Naive thymus-derived CD4-positive, alpha-beta T cell (primary cell): ENCODE measurements at regions not wholly inside any gene's neighbourhood (a gene's known extent, or its start where the extent isn't known, plus 50 kb on each side); places are given as distances from the start of the nearest gene placed in this dataset.

Source experiments
- ATAC-seq: fragments of 150-1000 bp; cut with Tn5 transposase; 2 replicates; pipeline ENCODE4 v1.10.0; 2021; ENCODE audit warnings: mild to moderate bottlenecking, moderate library complexity
- CTCF ChIA-PET: fragments of 350-600 bp; sonication (Branson Sonifier 250); formaldehyde crosslinking; loops from one replicate; lab custom pipeline; 2021; ENCODE audit warnings: antibody characterized with exemption; lab: Charles Lee
- POLR2A ChIA-PET: fragments of 350-600 bp; sonication (Branson Sonifier 250); formaldehyde crosslinking; loops from one replicate; lab custom pipeline; 2021; ENCODE audit warnings: antibody characterized with exemption, inconsistent platforms; lab: Charles Lee
- DNase-seq, 9 donors: peaks; one replicate each; pipeline versions ENCODE4 v3.0.0 to v3.0.0-alpha.2; 2020 to 2022; ENCODE audit warnings: mixed read lengths in 1 of 9
- H3K27ac ChIP-seq: one replicate; pipeline ENCODE4 v1.7.0; 2013; ENCODE audit warnings: mild to moderate bottlenecking, low read depth, low read length, moderate library complexity
- H3K27me3 ChIP-seq, 2 donors: one replicate each; pipeline ENCODE4 v1.7.0; 2013; ENCODE audit warnings: low read length in 2 of 2, mild to moderate bottlenecking in 2 of 2, moderate library complexity in 2 of 2; ENCODE audit not compliant: control insufficient read depth in 2 of 2, insufficient read depth in 2 of 2
- H3K36me3 ChIP-seq, 3 experiments: 1 replicate in 2 of 3; 2 replicates in 1 of 3; pipeline ENCODE4 v1.7.0; 2013; ENCODE audit warnings: low read length in 3 of 3, mild to moderate bottlenecking in 3 of 3, moderate library complexity in 1 of 3; ENCODE audit not compliant: insufficient read depth in 3 of 3, control insufficient read depth in 2 of 3
- H3K4me1 ChIP-seq, 2 donors: one replicate each; pipeline ENCODE4 v1.7.0; 2013; ENCODE audit warnings: low read length in 2 of 2, mild to moderate bottlenecking in 2 of 2, moderate library complexity in 1 of 2; ENCODE audit not compliant: control insufficient read depth in 2 of 2, insufficient read depth in 2 of 2
- H3K4me3 ChIP-seq: 2 replicates; pipeline ENCODE4 v1.7.0; 2013; ENCODE audit warnings: mild to moderate bottlenecking, low read length
- H3K9me3 ChIP-seq, 3 experiments: 1 replicate in 2 of 3; 2 replicates in 1 of 3; pipeline ENCODE4 v1.7.0; 2013; ENCODE audit warnings: low read length in 3 of 3; ENCODE audit not compliant: control insufficient read depth in 2 of 3
- H3K27ac Mint-ChIP-seq, 9 donors: one replicate each; pipeline ENCODE4 v1.8.0; 2020 to 2022; ENCODE audit warnings: mixed read lengths in 9 of 9, mild to moderate bottlenecking in 8 of 9, moderate library complexity in 5 of 9, inconsistent platforms in 2 of 9
- H3K27me3 Mint-ChIP-seq, 5 donors: one replicate each; pipeline ENCODE4 v1.8.0; 2021 to 2022; ENCODE audit warnings: mixed read lengths in 5 of 5, mild to moderate bottlenecking in 1 of 5
- H3K36me3 Mint-ChIP-seq, 5 donors: one replicate each; pipeline ENCODE4 v1.8.0; 2020 to 2022; ENCODE audit warnings: mixed read lengths in 5 of 5, mild to moderate bottlenecking in 3 of 5, inconsistent platforms in 1 of 5
- H3K4me1 Mint-ChIP-seq, 7 donors: one replicate each; pipeline ENCODE4 v1.8.0; 2020 to 2022; ENCODE audit warnings: mixed read lengths in 7 of 7, mild to moderate bottlenecking in 3 of 7, inconsistent platforms in 1 of 7
- H3K4me3 Mint-ChIP-seq, 10 donors: one replicate each; pipeline ENCODE4 v1.8.0; 2020 to 2022; ENCODE audit warnings: mild to moderate bottlenecking in 10 of 10, mixed read lengths in 10 of 10, moderate library complexity in 6 of 10, inconsistent platforms in 2 of 10
- H3K9me3 Mint-ChIP-seq, 11 donors: one replicate each; pipeline ENCODE4 v1.8.0; 2020 to 2022; ENCODE audit warnings: mixed read lengths in 11 of 11, mild to moderate bottlenecking in 4 of 11, inconsistent platforms in 1 of 11, moderate library complexity in 1 of 11
- intact Hi-C, 2 donors: fragments of 100-400 bp; cut with micrococcal nuclease; formaldehyde crosslinking; loops; one replicate each; pipeline ENCODE4 v1.15.1; 2023

DNA sequence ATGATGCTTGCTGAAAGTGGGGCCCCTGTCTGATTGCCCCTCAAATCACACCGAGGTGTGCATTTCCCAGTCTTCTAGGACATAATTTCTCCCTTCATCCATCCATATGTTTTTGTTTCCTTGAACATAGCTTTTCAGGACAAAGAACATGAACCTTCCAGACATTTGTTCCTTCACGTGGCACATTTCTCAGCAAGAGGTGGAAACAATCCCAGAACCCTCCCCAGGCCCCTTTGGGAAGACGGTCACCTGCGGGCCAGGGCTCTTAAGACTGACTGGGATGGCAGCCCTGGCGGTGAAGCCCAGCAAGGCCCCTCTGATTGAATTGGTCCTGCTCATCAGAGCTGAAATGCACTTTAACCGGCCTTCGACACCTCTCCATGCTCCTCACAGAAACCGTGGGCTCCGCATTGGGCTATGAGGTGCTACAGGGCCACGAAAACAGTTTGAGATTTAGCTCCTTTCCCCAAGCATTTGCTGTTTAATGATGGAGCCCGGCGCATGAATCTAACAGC lies 522.5 kb upstream of the DPP6 start:
- intact Hi-C loops = no loop called here
- Histone ChIP-seq H3K27me3 (no peaks in the 10 kb centered on the region), H3K4me1 (no peaks in the 10 kb centered on the region), H3K4me3 (no peak overlapping the region), H3K36me3 (no peaks in the 10 kb centered on the region), H3K9me3 (no peaks in the 10 kb centered on the region), H3K27ac (no peak overlapping the region)
- no peak for DNase-seq
- Mint-ChIP-seq H3K27ac (no peak overlapping the region), H3K9me3 (peaks cover 0 to 21% (median 8%) of the 10 kb centered on the region in 11 donors), H3K4me1 (no peaks in the 10 kb centered on the region), H3K27me3 (peaks cover 0 to 5% (median 0%) of the 10 kb centered on the region in 5 donors), H3K36me3 (peaks cover 0 to 4% (median 0%) of the 10 kb centered on the region in 5 donors), H3K4me3 (no peak overlapping the region)
- no peak for ATAC-seq
- CTCF ChIA-PET = no interaction called here
- POLR2A ChIA-PET = no interaction called here

DNA sequence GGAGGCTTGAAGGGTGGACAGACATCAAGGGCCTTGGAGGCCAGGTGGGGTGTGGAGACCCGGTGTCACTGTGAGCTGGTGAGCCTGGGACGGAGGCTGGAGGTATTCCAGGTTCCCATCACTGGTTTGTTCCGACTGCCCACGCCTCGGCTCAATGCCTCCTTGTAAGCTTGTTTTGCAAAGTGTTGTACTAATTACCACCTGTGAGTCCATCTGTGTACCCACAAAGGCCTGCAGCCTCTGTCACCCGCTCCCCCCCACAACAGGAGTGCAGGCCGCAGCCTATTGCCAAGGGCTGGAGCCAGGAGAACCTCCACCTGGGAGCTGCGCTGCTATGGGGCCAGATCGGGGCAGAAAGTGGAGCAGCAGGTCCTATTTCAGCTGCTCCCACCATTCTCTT lies 521.8 kb upstream of the DPP6 start:
- Mint-ChIP-seq H3K4me1 (no peaks in the 10 kb centered on the region), H3K4me3 (no peak overlapping the region), H3K27ac (no peak overlapping the region), H3K36me3 (peaks cover 0 to 4% (median 0%) of the 10 kb centered on the region in 5 donors), H3K9me3 (peaks cover 0 to 21% (median 9%) of the 10 kb centered on the region in 11 donors), H3K27me3 (peaks cover 0 to 5% (median 0%) of the 10 kb centered on the region in 5 donors)
- ChIA-PET CTCF (no interaction called here), POLR2A (no interaction called here)
- ATAC-seq = no peak
- Histone ChIP-seq H3K36me3 (no peaks in the 10 kb centered on the region), H3K4me3 (no peak overlapping the region), H3K9me3 (no peaks in the 10 kb centered on the region), H3K4me1 (no peaks in the 10 kb centered on the region), H3K27ac (no peak overlapping the region), H3K27me3 (no peaks in the 10 kb centered on the region)
- intact Hi-C loops = no loop called here
- no peak for DNase-seq

DNA sequence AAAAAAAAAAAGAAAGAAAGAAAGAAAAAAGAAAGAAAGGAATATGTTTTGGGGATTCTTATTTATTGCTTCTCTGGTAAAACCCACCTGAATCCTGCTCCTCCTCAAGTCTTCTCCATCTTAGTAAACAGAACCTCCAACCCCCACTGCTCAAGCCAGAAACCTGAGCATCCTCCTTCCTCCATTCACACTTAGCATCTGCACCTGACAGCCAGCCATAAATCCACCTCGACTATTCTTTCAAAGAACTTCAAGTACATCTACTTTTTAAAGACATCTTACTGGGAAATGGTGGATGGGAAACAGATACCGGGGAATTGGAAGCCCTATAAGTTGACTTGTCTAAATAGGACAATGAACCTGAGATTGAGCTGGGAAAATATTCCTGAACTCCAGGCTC lies 519.9 kb upstream of the DPP6 start:
- no peak for DNase-seq
- ATAC-seq = no peak
- no peak overlapping the region for H3K27ac Mint-ChIP-seq
- ChIA-PET CTCF (no interaction called here), POLR2A (no interaction called here)
- H3K4me1 Mint-ChIP-seq = no peaks in the 10 kb centered on the region
- no peaks in the 10 kb centered on the region for H3K27me3 ChIP-seq
- H3K9me3 Mint-ChIP-seq = peaks cover 0 to 18% (median 9%) of the 10 kb centered on the region in 11 donors
- H3K4me3 ChIP-seq = no peak overlapping the region
- no peaks in the 10 kb centered on the region for H3K36me3 ChIP-seq
- no peak overlapping the region for H3K4me3 Mint-ChIP-seq
- no peak overlapping the region for H3K27ac ChIP-seq
- peaks cover 0 to 4% (median 0%) of the 10 kb centered on the region in 5 donors for H3K36me3 Mint-ChIP-seq
- peaks cover 0 to 5% (median 0%) of the 10 kb centered on the region in 5 donors for H3K27me3 Mint-ChIP-seq
- no peaks in the 10 kb centered on the region for H3K9me3 ChIP-seq
- intact Hi-C loops = no loop called here
- no peaks in the 10 kb centered on the region for H3K4me1 ChIP-seq

DNA sequence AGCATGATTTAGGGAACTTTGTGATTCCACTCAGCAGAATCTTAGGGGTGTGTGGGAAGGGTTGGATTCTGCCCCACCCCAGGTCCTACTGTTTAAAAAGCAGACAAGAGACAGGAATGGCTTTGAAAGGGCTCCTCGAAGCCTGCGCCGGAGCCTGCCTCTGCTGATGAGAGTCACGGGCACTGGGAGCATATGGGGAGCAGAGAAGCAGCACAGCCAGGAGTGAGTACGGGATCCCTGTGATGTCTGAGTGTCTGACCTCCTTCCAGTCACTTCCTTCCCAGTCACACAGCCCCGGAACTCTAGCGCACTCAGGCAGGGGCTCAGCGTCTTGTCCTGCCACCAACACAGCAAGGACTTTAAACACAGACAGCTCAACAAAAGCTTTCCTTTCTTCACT lies 514.9 kb upstream of the DPP6 start:
- H3K27ac Mint-ChIP-seq = no peak overlapping the region
- peaks cover 0 to 12% (median 5%) of the 10 kb centered on the region in 11 donors for H3K9me3 Mint-ChIP-seq
- Histone ChIP-seq H3K9me3 (no peaks in the 10 kb centered on the region), H3K4me1 (no peaks in the 10 kb centered on the region), H3K27me3 (no peaks in the 10 kb centered on the region), H3K4me3 (no peak overlapping the region), H3K36me3 (no peaks in the 10 kb centered on the region), H3K27ac (no peak overlapping the region)
- DNase-seq = no peak
- no peak for ATAC-seq
- intact Hi-C loops = no loop called here
- no peak overlapping the region for H3K4me3 Mint-ChIP-seq
- no peaks in the 10 kb centered on the region for H3K4me1 Mint-ChIP-seq
- ChIA-PET POLR2A (no interaction called here), CTCF (no interaction called here)
- no peaks in the 10 kb centered on the region for H3K27me3 Mint-ChIP-seq
- H3K36me3 Mint-ChIP-seq = no peaks in the 10 kb centered on the region

DNA sequence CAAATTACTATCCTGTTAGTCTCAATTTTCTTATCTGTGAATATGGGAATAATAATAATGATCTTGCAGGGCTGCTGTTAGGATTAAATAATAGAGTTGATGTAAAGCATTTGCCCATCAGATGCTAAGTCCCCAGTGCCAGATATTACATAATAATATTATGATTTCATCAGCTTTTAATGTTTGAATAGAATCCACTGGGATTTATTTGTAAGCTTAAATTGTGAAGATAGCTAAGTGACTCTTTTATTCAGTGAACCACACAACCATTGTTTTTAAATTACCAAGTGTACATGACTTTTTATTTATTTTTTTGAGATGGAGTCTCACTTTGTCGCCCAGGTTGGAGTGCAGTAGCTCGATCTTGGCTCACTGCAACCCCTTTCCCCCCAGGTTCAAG lies 510.3 kb upstream of the DPP6 start:
- H3K27ac Mint-ChIP-seq = no peak overlapping the region
- POLR2A ChIA-PET = no interaction called here

DNA sequence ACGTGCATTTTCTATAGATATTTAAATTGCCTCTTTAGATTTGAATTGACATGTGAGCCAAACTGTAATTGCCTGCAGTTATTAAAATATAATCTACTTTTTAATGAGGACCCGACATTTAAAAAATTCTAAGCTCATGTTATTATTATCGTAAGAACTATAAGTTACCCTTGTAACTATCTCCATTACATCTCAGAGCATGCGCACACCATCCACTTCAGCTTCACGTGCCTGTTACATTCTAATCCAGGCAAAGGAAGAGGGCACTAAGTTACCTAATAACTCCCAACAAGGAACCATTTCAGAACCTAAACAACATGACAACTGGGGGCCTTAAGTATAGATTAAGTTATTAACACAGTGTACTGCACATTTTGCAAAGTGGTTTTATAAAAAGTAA lies 509.0 kb upstream of the DPP6 start:
- Mint-ChIP-seq H3K27ac (no peak overlapping the region), H3K36me3 (no peaks in the 10 kb centered on the region), H3K9me3 (peaks cover 0 to 11% (median 3%) of the 10 kb centered on the region in 11 donors), H3K27me3 (no peaks in the 10 kb centered on the region), H3K4me3 (no peak overlapping the region), H3K4me1 (no peaks in the 10 kb centered on the region)
- Histone ChIP-seq H3K27me3 (no peaks in the 10 kb centered on the region), H3K4me1 (no peaks in the 10 kb centered on the region), H3K4me3 (no peak overlapping the region), H3K36me3 (no peaks in the 10 kb centered on the region), H3K9me3 (no peaks in the 10 kb centered on the region), H3K27ac (no peak overlapping the region)
- ATAC-seq (no peak), DNase-seq (no peak)
- ChIA-PET POLR2A (no interaction called here), CTCF (no interaction called here)
- intact Hi-C loops = no loop called here

More for the DNA sequence above, 510.3 kb upstream of the DPP6 start:
- H3K27me3 Mint-ChIP-seq = no peaks in the 10 kb centered on the region
- no peak overlapping the region for H3K4me3 Mint-ChIP-seq
- no peaks in the 10 kb centered on the region for H3K4me1 Mint-ChIP-seq
- CTCF ChIA-PET = no interaction called here
- Histone ChIP-seq H3K4me1 (no peaks in the 10 kb centered on the region), H3K4me3 (no peak overlapping the region), H3K27ac (no peak overlapping the region), H3K27me3 (no peaks in the 10 kb centered on the region), H3K36me3 (no peaks in the 10 kb centered on the region), H3K9me3 (no peaks in the 10 kb centered on the region)
- intact Hi-C loops = no loop called here
- peaks cover 0 to 11% (median 3%) of the 10 kb centered on the region in 11 donors for H3K9me3 Mint-ChIP-seq
- DNase-seq (no peak), ATAC-seq (no peak)
- no peaks in the 10 kb centered on the region for H3K36me3 Mint-ChIP-seq

DNA sequence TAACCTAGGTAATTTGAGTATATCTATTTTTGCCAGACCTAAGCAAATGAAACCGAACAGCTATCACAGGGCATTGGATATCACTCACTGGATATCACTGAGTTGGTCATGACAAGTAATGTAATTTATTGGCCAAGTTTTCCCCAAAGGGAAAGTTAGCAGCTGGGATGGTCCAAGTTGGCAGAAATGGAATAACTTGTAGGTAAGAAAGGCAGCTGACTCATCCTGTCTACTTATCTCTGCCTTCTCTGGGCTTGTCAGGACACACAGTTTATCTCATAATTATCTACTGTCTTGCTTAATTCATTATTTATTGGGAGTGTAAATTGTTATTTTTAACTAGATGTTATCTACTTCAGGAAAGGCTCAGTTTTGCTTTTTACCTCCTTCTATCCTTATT lies 502.0 kb upstream of the DPP6 start:
- ChIA-PET CTCF (no interaction called here), POLR2A (no interaction called here)
- Mint-ChIP-seq H3K27me3 (peaks cover 0 to 5% (median 0%) of the 10 kb centered on the region in 5 donors), H3K4me3 (no peak overlapping the region), H3K4me1 (no peaks in the 10 kb centered on the region), H3K9me3 (peaks cover 0 to 6% (median 2%) of the 10 kb centered on the region in 11 donors), H3K36me3 (no peaks in the 10 kb centered on the region), H3K27ac (no peak overlapping the region)
- no peaks in the 10 kb centered on the region for H3K4me1 ChIP-seq
- DNase-seq = no peak
- H3K4me3 ChIP-seq = no peak overlapping the region
- intact Hi-C loops = no loop called here
- no peaks in the 10 kb centered on the region for H3K27me3 ChIP-seq
- no peaks in the 10 kb centered on the region for H3K36me3 ChIP-seq
- no peaks in the 10 kb centered on the region for H3K9me3 ChIP-seq
- ATAC-seq = no peak
- H3K27ac ChIP-seq = no peak overlapping the region
